ENCODE measurements at regions not wholly inside any gene's neighbourhood (a gene's known extent, or its start where the extent isn't known, plus 50 kb on each side); places are given as distances from the start of the nearest gene placed in this dataset.
"Not testable (repeated sequence)": the region's sequence is repeated elsewhere in the genome, so short reads cannot be mapped to it uniquely, and the experiment has no call there.

- Mint-ChIP-seq H3K9me3 (no peaks in the 10 kb centered on the region), H3K27ac (no peak overlapping the region), H3K4me3 (no peak overlapping the region), H3K4me1 (no peaks in the 10 kb centered on the region), H3K27me3 (no peaks in the 10 kb centered on the region)
- no peak for ATAC-seq
- no peak for DNase-seq
These were observed 50.5 kb upstream of the PRNP start for GRCh38 chr20:4635781-4636180.

- no peak for DNase-seq
- H3K4me3 Mint-ChIP-seq = no peak overlapping the region
These were observed 50.9 kb upstream of the PRNP start for GRCh38 chr20:4635342-4635741.

GRCh38 chr20:4633780-4634179 is 52.5 kb upstream of the PRNP start:
- Mint-ChIP-seq H3K27me3 (no peaks in the 10 kb centered on the region), H3K4me3 (no peak overlapping the region), H3K9me3 (no peaks in the 10 kb centered on the region), H3K4me1 (no peaks in the 10 kb centered on the region), H3K27ac (no peak overlapping the region)
- no peak for DNase-seq
- ATAC-seq = no peak

More at GRCh38 chr20:4635342-4635741, 50.9 kb upstream of the PRNP start:
- ATAC-seq = no peak
- no peak overlapping the region for H3K27ac Mint-ChIP-seq
- no peaks in the 10 kb centered on the region for H3K4me1 Mint-ChIP-seq
- H3K27me3 Mint-ChIP-seq = no peaks in the 10 kb centered on the region
- H3K9me3 Mint-ChIP-seq = no peaks in the 10 kb centered on the region

GRCh38 chr20:4633379-4633778 is 52.9 kb upstream of the PRNP start:
- DNase-seq = no peak
- Mint-ChIP-seq H3K27ac (no peak overlapping the region), H3K27me3 (no peaks in the 10 kb centered on the region), H3K4me3 (no peak overlapping the region), H3K9me3 (no peaks in the 10 kb centered on the region), H3K4me1 (no peaks in the 10 kb centered on the region)
- ATAC-seq = no peak

GRCh38 chr20:4632876-4633275 is 53.4 kb upstream of the PRNP start:
- no peaks in the 10 kb centered on the region for H3K9me3 Mint-ChIP-seq
- DNase-seq = no peak
- H3K27me3 Mint-ChIP-seq = no peaks in the 10 kb centered on the region
- H3K4me3 Mint-ChIP-seq = no peak overlapping the region
- no peak overlapping the region for H3K27ac Mint-ChIP-seq
- no peaks in the 10 kb centered on the region for H3K4me1 Mint-ChIP-seq
- ATAC-seq = no peak

- Mint-ChIP-seq H3K27me3 (peaks cover 28% of the 10 kb centered on the region), H3K9me3 (peaks cover 9 to 13% of the 10 kb centered on the region in 2 donors), H3K4me1 (no peaks in the 10 kb centered on the region), H3K4me3 (no peak overlapping the region), H3K27ac (no peak overlapping the region)
- ATAC-seq (no peak), DNase-seq (no peak)
These were observed 60.0 kb upstream of the PRNP start for GRCh38 chr20:4626228-4626627.

GRCh38 chr20:4625687-4626086 is 60.6 kb upstream of the PRNP start:
- Mint-ChIP-seq H3K27ac (no peak overlapping the region), H3K27me3 (peaks cover 33% of the 10 kb centered on the region), H3K4me3 (no peak overlapping the region), H3K9me3 (peaks cover 9 to 13% of the 10 kb centered on the region in 2 donors), H3K4me1 (no peaks in the 10 kb centered on the region)
- DNase-seq = no peak
- ATAC-seq = no peak

GRCh38 chr20:4624675-4625336 is 61.5 kb upstream of the PRNP start:
- H3K9me3 Mint-ChIP-seq = peaks cover 9 to 13% of the 10 kb centered on the region in 2 donors
- DNase-seq, H3K27ac Mint-ChIP-seq, H3K4me1 Mint-ChIP-seq, H3K4me3 Mint-ChIP-seq, ATAC-seq: not testable (repeated sequence)
- H3K27me3 Mint-ChIP-seq = peaks cover 34% of the 10 kb centered on the region

GRCh38 chr20:4619144-4619543 is 67.1 kb upstream of the PRNP start:
- not testable (repeated sequence) for DNase-seq, ATAC-seq, H3K27ac Mint-ChIP-seq, H3K4me3 Mint-ChIP-seq, H3K4me1 Mint-ChIP-seq
- H3K9me3 Mint-ChIP-seq = peaks cover 19 to 22% of the 10 kb centered on the region in 2 donors
- H3K27me3 Mint-ChIP-seq = peaks cover 35% of the 10 kb centered on the region

- peaks cover 13 to 21% of the 10 kb centered on the region in 2 donors for H3K9me3 Mint-ChIP-seq
- H3K4me1 Mint-ChIP-seq = peaks cover 5% of the 10 kb centered on the region
- ATAC-seq (no peak), DNase-seq (no peak)
- no peak overlapping the region for H3K4me3 Mint-ChIP-seq
- H3K27ac Mint-ChIP-seq = no peak overlapping the region
- H3K27me3 Mint-ChIP-seq = peaks cover 24% of the 10 kb centered on the region
These were observed 68.8 kb upstream of the PRNP start for GRCh38 chr20:4617484-4617883.

- H3K27me3 Mint-ChIP-seq = peaks cover 20% of the 10 kb centered on the region
- H3K4me3 Mint-ChIP-seq = no peak overlapping the region
- H3K27ac Mint-ChIP-seq = no peak overlapping the region
- H3K9me3 Mint-ChIP-seq = peaks cover 9 to 17% of the 10 kb centered on the region in 2 donors
- peaks cover 5% of the 10 kb centered on the region for H3K4me1 Mint-ChIP-seq
- DNase-seq = no peak
- ATAC-seq = no peak
These were observed 69.2 kb upstream of the PRNP start for GRCh38 chr20:4617019-4617418.

- peak; percentile 51 to 67 for DNase-seq
- no peak overlapping the region for H3K27ac Mint-ChIP-seq
- H3K4me3 Mint-ChIP-seq = peak overlapping the region in 1 of 2 donors; percentile 38
- H3K27me3 Mint-ChIP-seq = peaks cover 6% of the 10 kb centered on the region
- H3K9me3 Mint-ChIP-seq = peaks cover 6 to 13% of the 10 kb centered on the region in 2 donors
- peaks cover 5% of the 10 kb centered on the region for H3K4me1 Mint-ChIP-seq
- peak; percentile 91 for ATAC-seq
These were observed 72.3 kb upstream of the PRNP start for GRCh38 chr20:4613718-4614620.

- Mint-ChIP-seq H3K4me3 (no peak overlapping the region), H3K27me3 (peaks cover 6% of the 10 kb centered on the region)
These were observed 73.1 kb upstream of the PRNP start for GRCh38 chr20:4613184-4613583.

GRCh38 chr20:4610871-4611270 is 75.4 kb upstream of the PRNP start:
- Mint-ChIP-seq H3K27ac (no peak overlapping the region), H3K27me3 (peaks cover 7% of the 10 kb centered on the region)
- DNase-seq = no peak

More at GRCh38 chr20:4613184-4613583, 73.1 kb upstream of the PRNP start:
- DNase-seq (no peak), ATAC-seq (no peak)
- H3K4me1 Mint-ChIP-seq = peaks cover 5% of the 10 kb centered on the region
- H3K27ac Mint-ChIP-seq = no peak overlapping the region
- H3K9me3 Mint-ChIP-seq = peaks cover 6 to 13% of the 10 kb centered on the region in 2 donors

GRCh38 chr20:4609511-4609910 is 76.7 kb upstream of the PRNP start:
- no peak for ATAC-seq
- Mint-ChIP-seq H3K27ac (no peak overlapping the region), H3K4me3 (no peak overlapping the region), H3K27me3 (peaks cover 7% of the 10 kb centered on the region), H3K4me1 (peaks cover 13% of the 10 kb centered on the region), H3K9me3 (no peaks in the 10 kb centered on the region)
- no peak for DNase-seq

More at GRCh38 chr20:4610871-4611270, 75.4 kb upstream of the PRNP start:
- no peak for ATAC-seq
- H3K9me3 Mint-ChIP-seq = peaks cover 3 to 4% of the 10 kb centered on the region in 2 donors
- H3K4me1 Mint-ChIP-seq = peaks cover 13% of the 10 kb centered on the region
- H3K4me3 Mint-ChIP-seq = no peak overlapping the region

GRCh38 chr20:4608861-4609260 is 77.4 kb upstream of the PRNP start:
- Mint-ChIP-seq H3K27me3 (peaks cover 7% of the 10 kb centered on the region), H3K27ac (no peak overlapping the region), H3K9me3 (no peaks in the 10 kb centered on the region), H3K4me1 (peaks cover 8% of the 10 kb centered on the region), H3K4me3 (no peak overlapping the region)
- no peak for DNase-seq
- ATAC-seq = no peak

Measured in stimulated activated naive CD8-positive, alpha-beta T cell treated with anti-CD3 and anti-CD28 coated beads, Interleukin-15, amount 100 ng/mL, for 72 hours (primary cell).